ENCODE measurements at regions not wholly inside any gene's neighbourhood (a gene's known extent, or its start where the extent isn't known, plus 50 kb on each side); places are given as distances from the start of the nearest gene placed in this dataset.
"Not testable (repeated sequence)": the region's sequence is repeated elsewhere in the genome, so short reads cannot be mapped to it uniquely, and the experiment has no call there.

GRCh38 chr13:78491978-78492377, 111.4 kb downstream of the POU4F1 start:
- TF ChIP-seq CTCF (IDR thresholded peaks at IDR 0.05; ENCODE audit: control insufficient read depth, extremely low read depth, insufficient read depth), result no peak
- no peak for DNase-seq (ENCODE audit: low read depth)
- H3K4me3 ChIP-seq (ENCODE audit: low read depth, low read length), result no peak overlapping the region

GRCh38 chr13:78490225-78490624, 113.1 kb downstream of the POU4F1 start:
- DNase-seq (ENCODE audit: low read depth); H3K4me3 ChIP-seq (ENCODE audit: low read depth, low read length): not testable (repeated sequence)

GRCh38 chr13:78487707-78488106, 115.6 kb downstream of the POU4F1 start:
- DNase-seq (ENCODE audit: low read depth), result no peak
- H3K4me3 ChIP-seq (ENCODE audit: low read depth, low read length), result no peak overlapping the region
- TF ChIP-seq CTCF (IDR thresholded peaks at IDR 0.05; ENCODE audit: control insufficient read depth, extremely low read depth, insufficient read depth), result no peak

- H3K4me3 ChIP-seq (ENCODE audit: low read depth, low read length), result no peak overlapping the region
- no peak for TF ChIP-seq CTCF (IDR thresholded peaks at IDR 0.05; ENCODE audit: control insufficient read depth, extremely low read depth, insufficient read depth)
- no peak for DNase-seq (ENCODE audit: low read depth)
Observed at GRCh38 chr13:78485803-78486202, 117.5 kb downstream of the POU4F1 start.

- DNase-seq (ENCODE audit: low read depth), result no peak
- H3K4me3 ChIP-seq (ENCODE audit: low read depth, low read length), result no peak overlapping the region
- TF ChIP-seq CTCF (IDR thresholded peaks at IDR 0.05; ENCODE audit: control insufficient read depth, extremely low read depth, insufficient read depth), result no peak
Observed at GRCh38 chr13:78478183-78478582, 125.2 kb downstream of the POU4F1 start.

GRCh38 chr13:78476910-78477309, 126.4 kb downstream of the POU4F1 start:
- DNase-seq (ENCODE audit: low read depth), result no peak
- no peak for TF ChIP-seq CTCF (IDR thresholded peaks at IDR 0.05; ENCODE audit: control insufficient read depth, extremely low read depth, insufficient read depth)
- no peak overlapping the region for H3K4me3 ChIP-seq (ENCODE audit: low read depth, low read length)

- TF ChIP-seq CTCF (IDR thresholded peaks at IDR 0.05; ENCODE audit: control insufficient read depth, extremely low read depth, insufficient read depth), result no peak
- no peak overlapping the region for H3K4me3 ChIP-seq (ENCODE audit: low read depth, low read length)
- no peak for DNase-seq (ENCODE audit: low read depth)
Observed at GRCh38 chr13:78468621-78469020, 134.7 kb downstream of the POU4F1 start.

- no peak for DNase-seq (ENCODE audit: low read depth)
- no peak for TF ChIP-seq CTCF (IDR thresholded peaks at IDR 0.05; ENCODE audit: control insufficient read depth, extremely low read depth, insufficient read depth)
Observed at GRCh38 chr13:78465250-78465649, 138.1 kb downstream of the POU4F1 start.

More at GRCh38 chr13:78465250-78465649, 138.1 kb downstream of the POU4F1 start:
- no peak overlapping the region for H3K4me3 ChIP-seq (ENCODE audit: low read depth, low read length)

Measured in LNCaP clone FGC (cell line).